ENCODE measurements at regions not wholly inside any gene's neighbourhood (a gene's known extent, or its start where the extent isn't known, plus 50 kb on each side); places are given as distances from the start of the nearest gene placed in this dataset.

DNA sequence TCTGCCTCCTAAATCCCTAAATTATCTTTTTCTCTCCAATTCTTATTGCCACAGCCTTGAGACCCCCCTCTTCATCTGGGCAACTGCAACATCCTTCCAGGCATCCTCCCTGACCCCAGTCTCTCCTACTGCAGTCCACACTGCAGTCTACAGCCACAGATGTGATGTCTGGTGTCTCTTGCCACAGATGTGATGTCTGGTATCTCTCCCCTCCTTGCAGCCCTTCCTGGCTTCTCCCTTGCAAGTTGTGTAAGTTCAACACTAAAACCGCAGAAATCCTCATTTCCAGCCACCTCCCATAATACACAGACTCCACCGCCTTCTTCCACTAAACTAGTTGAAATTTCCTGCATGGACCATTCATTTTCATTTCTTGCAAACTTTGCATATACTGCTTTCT, 113.1 kb upstream of the DDX18 start:
- no peak for FAIRE-seq
- Histone ChIP-seq H3K4me3 (ENCODE audit: low read length in 3 of 3) (no peak overlapping the region), H3K9me3 (ENCODE audit: control insufficient read depth in 2 of 3, insufficient read depth in 1 of 3, low read length in 3 of 3) (no peaks in the 10 kb centered on the region)

DNA sequence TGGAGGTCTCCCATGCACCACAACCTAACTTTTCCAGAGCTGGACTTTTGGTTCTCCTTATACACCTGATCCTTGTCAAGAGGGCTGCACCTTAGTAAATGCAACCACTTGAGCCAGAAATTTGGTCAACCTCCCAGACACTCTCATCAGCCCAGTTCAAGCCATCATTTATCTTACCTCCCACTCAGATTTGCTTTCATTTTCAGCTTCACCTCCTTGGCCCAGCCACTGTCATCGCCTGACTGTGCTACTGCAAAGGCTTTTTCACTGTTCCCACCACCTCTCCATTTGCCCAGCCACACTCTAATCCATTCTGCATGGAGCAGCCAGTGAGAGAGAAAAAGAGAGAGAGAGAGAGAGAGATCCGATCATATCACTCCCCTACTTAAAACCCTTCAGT, 112.4 kb upstream of the DDX18 start:
- no peak for FAIRE-seq
- DNase-seq = no peak
- Histone ChIP-seq H3K9ac (ENCODE audit: low read length in 3 of 3) (no peak overlapping the region), H3K27me3 (ENCODE audit: control insufficient read depth, insufficient read depth, low read length) (no peaks in the 10 kb centered on the region), H3K36me3 (ENCODE audit: control insufficient read depth in 2 of 3, insufficient read depth in 3 of 3, low read length in 3 of 3) (no peaks in the 10 kb centered on the region), H3K4me3 (ENCODE audit: low read length in 3 of 3) (no peak overlapping the region), H3K9me3 (ENCODE audit: control insufficient read depth in 2 of 3, insufficient read depth in 1 of 3, low read length in 3 of 3) (no peaks in the 10 kb centered on the region), H3K4me1 (ENCODE audit: control insufficient read depth in 2 of 3, insufficient read depth in 2 of 3, low read depth in 1 of 3, low read length in 3 of 3) (no peaks in the 10 kb centered on the region), H3K27ac (ENCODE audit: low read depth in 2 of 2, low read length in 2 of 2) (no peak overlapping the region)
- intact Hi-C loops (cut with DNase I) = no loop called here
- TF ChIP-seq, protein P1, sequence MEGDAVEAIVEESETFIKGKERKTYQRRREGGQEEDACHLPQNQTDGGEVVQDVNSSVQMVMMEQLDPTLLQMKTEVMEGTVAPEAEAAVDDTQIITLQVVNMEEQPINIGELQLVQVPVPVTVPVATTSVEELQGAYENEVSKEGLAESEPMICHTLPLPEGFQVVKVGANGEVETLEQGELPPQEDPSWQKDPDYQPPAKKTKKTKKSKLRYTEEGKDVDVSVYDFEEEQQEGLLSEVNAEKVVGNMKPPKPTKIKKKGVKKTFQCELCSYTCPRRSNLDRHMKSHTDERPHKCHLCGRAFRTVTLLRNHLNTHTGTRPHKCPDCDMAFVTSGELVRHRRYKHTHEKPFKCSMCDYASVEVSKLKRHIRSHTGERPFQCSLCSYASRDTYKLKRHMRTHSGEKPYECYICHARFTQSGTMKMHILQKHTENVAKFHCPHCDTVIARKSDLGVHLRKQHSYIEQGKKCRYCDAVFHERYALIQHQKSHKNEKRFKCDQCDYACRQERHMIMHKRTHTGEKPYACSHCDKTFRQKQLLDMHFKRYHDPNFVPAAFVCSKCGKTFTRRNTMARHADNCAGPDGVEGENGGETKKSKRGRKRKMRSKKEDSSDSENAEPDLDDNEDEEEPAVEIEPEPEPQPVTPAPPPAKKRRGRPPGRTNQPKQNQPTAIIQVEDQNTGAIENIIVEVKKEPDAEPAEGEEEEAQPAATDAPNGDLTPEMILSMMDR (IDR thresholded peaks at IDR 0.05; ENCODE audit: borderline replicate concordance, extremely low read depth, insufficient read depth) = no peak

More for the DNA sequence above, 113.1 kb upstream of the DDX18 start:
- Histone ChIP-seq H3K27me3 (ENCODE audit: control insufficient read depth, insufficient read depth, low read length) (no peaks in the 10 kb centered on the region), H3K27ac (ENCODE audit: low read depth in 2 of 2, low read length in 2 of 2) (no peak overlapping the region), H3K9ac (ENCODE audit: low read length in 3 of 3) (no peak overlapping the region), H3K4me1 (ENCODE audit: control insufficient read depth in 2 of 3, insufficient read depth in 2 of 3, low read depth in 1 of 3, low read length in 3 of 3) (no peaks in the 10 kb centered on the region), H3K36me3 (ENCODE audit: control insufficient read depth in 2 of 3, insufficient read depth in 3 of 3, low read length in 3 of 3) (no peaks in the 10 kb centered on the region)
- intact Hi-C loops (cut with DNase I) = no loop called here
- no peak for DNase-seq
- TF ChIP-seq, protein P1 (IDR thresholded peaks at IDR 0.05; ENCODE audit: borderline replicate concordance, extremely low read depth, insufficient read depth) = no peak

- TF ChIP-seq, protein P1 (IDR thresholded peaks at IDR 0.05; ENCODE audit: borderline replicate concordance, extremely low read depth, insufficient read depth) = no peak
- no peaks in the 10 kb centered on the region for H3K9me3 ChIP-seq (ENCODE audit: control insufficient read depth in 2 of 3, insufficient read depth in 1 of 3, low read length in 3 of 3)
- no peak for DNase-seq
- FAIRE-seq = no peak
- no peaks in the 10 kb centered on the region for H3K27me3 ChIP-seq (ENCODE audit: control insufficient read depth, insufficient read depth, low read length)
- no peak overlapping the region for H3K27ac ChIP-seq (ENCODE audit: low read depth in 2 of 2, low read length in 2 of 2)
- intact Hi-C loops (cut with DNase I) = no loop called here
- no peaks in the 10 kb centered on the region for H3K36me3 ChIP-seq (ENCODE audit: control insufficient read depth in 2 of 3, insufficient read depth in 3 of 3, low read length in 3 of 3)
- H3K4me3 ChIP-seq (ENCODE audit: low read length in 3 of 3) = no peak overlapping the region
- H3K9ac ChIP-seq (ENCODE audit: low read length in 3 of 3) = no peak overlapping the region
- H3K4me1 ChIP-seq (ENCODE audit: control insufficient read depth in 2 of 3, insufficient read depth in 2 of 3, low read depth in 1 of 3, low read length in 3 of 3) = no peaks in the 10 kb centered on the region
These were observed 110.6 kb upstream of the DDX18 start for GRCh38 chr2:117703858-117704257.

GRCh38 chr2:117704818-117705217, 109.7 kb upstream of the DDX18 start:
- Histone ChIP-seq H3K9me3 (ENCODE audit: control insufficient read depth in 2 of 3, insufficient read depth in 1 of 3, low read length in 3 of 3) (no peaks in the 10 kb centered on the region), H3K36me3 (ENCODE audit: control insufficient read depth in 2 of 3, insufficient read depth in 3 of 3, low read length in 3 of 3) (no peaks in the 10 kb centered on the region), H3K4me1 (ENCODE audit: control insufficient read depth in 2 of 3, insufficient read depth in 2 of 3, low read depth in 1 of 3, low read length in 3 of 3) (no peaks in the 10 kb centered on the region), H3K4me3 (ENCODE audit: low read length in 3 of 3) (no peak overlapping the region), H3K9ac (ENCODE audit: low read length in 3 of 3) (no peak overlapping the region), H3K27me3 (ENCODE audit: control insufficient read depth, insufficient read depth, low read length) (no peaks in the 10 kb centered on the region), H3K27ac (ENCODE audit: low read depth in 2 of 2, low read length in 2 of 2) (no peak overlapping the region)
- intact Hi-C loops (cut with DNase I) = no loop called here
- TF ChIP-seq, protein P1 (IDR thresholded peaks at IDR 0.05; ENCODE audit: borderline replicate concordance, extremely low read depth, insufficient read depth) = no peak
- DNase-seq = no peak
- FAIRE-seq = no peak

Data from kidney (tissue), 13 donors.